Skeletal muscle tissue (tissue), 3 donors: ENCODE measurements at regions not wholly inside any gene's neighbourhood (a gene's known extent, or its start where the extent isn't known, plus 50 kb on each side); places are given as distances from the start of the nearest gene placed in this dataset.
"Not testable (repeated sequence)": the region's sequence is repeated elsewhere in the genome, so short reads cannot be mapped to it uniquely, and the experiment has no call there.

Experiments
- H3K27ac ChIP-seq: one replicate; pipeline ENCODE4 v1.7.0; 2013; ENCODE audit warnings: mild to moderate bottlenecking, low read depth, low read length, inconsistent platforms
- H3K27me3 ChIP-seq, 3 donors: one replicate each; pipeline ENCODE4 v1.7.0; 2013; ENCODE audit warnings: low read length in 3 of 3; ENCODE audit not compliant: control insufficient read depth in 3 of 3, insufficient read depth in 3 of 3
- H3K36me3 ChIP-seq, 3 donors: one replicate each; pipeline ENCODE4 v1.7.0; 2013; ENCODE audit warnings: low read length in 3 of 3; ENCODE audit not compliant: control insufficient read depth in 3 of 3, insufficient read depth in 3 of 3
- H3K4me1 ChIP-seq, 3 donors: one replicate each; pipeline ENCODE4 v1.7.0; 2013; ENCODE audit warnings: low read length in 3 of 3, mild to moderate bottlenecking in 3 of 3; ENCODE audit not compliant: control insufficient read depth in 3 of 3, insufficient read depth in 3 of 3
- H3K4me3 ChIP-seq, 3 donors: one replicate each; pipeline ENCODE4 v1.7.0; 2013; ENCODE audit warnings: low read length in 3 of 3
- H3K9ac ChIP-seq, 3 donors: one replicate each; pipeline ENCODE4 v1.7.0; 2013; ENCODE audit warnings: low read length in 3 of 3, mild to moderate bottlenecking in 3 of 3, moderate library complexity in 2 of 3, low read depth in 1 of 3
- H3K9me3 ChIP-seq, 3 donors: one replicate each; pipeline ENCODE4 v1.7.0; 2013; ENCODE audit warnings: low read length in 3 of 3; ENCODE audit not compliant: control insufficient read depth in 3 of 3
- donor health status: Osteomylitis.

DNA sequence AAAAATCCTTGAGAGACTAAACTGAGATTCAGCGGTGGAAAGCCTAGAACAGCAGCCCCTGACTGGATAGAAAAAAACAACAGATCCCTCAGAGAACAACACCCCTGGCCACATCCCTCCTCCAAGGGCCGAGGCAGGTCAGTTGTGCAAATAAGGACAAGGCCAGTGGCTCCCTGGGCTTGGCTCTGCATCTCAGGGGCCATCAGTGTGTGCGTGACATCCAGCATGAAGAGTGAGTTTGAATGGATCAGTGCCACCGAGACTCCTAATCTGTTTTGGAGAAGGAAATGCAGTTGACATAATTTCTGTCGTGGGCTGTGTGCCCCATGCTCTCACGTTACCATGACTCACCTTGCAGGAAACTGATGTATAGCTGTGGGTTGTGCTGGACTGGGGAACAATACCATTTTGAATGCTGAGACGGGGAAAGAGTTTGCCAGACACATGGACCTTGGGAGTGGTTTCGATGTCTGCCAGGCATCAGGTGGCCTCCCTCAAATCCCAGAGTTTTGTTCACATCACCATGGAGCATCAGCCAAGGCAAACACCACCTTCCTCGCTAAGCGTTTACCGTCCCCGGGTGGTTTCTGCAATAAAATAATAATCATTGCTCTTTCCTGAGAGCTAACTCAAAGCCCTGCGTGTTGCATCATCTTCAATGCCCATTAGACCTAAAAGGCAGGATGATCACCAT is 153.2 kb upstream of the FZD8 start:
- Histone ChIP-seq H3K27ac (no peak overlapping the region), H3K4me1 (no peaks in the 10 kb centered on the region), H3K4me3 (no peak overlapping the region)

DNA sequence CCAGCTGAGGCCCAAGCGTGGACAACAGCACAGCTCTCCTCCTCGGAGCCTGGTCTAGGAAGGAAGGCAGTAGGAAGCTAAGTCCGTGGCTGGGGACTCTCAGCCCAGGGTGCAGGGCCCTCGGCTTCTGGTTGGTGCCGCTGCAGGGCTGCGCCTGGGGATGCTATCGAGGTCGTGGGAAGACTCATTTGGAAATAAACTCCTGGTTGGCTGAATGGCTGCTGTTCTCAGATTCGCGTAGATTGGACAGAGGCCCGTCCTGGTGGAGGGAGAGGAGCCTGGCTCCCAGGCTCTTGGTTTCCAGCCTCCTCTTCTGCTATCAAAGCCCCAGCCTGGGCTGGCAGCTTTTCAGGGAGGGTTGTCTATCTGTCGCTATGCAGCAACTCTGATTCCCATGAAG is 152.6 kb upstream of the FZD8 start:
- Histone ChIP-seq H3K4me3 (no peak overlapping the region), H3K9me3 (no peaks in the 10 kb centered on the region), H3K27ac (no peak overlapping the region), H3K9ac (no peak overlapping the region), H3K36me3 (no peaks in the 10 kb centered on the region), H3K27me3 (no peaks in the 10 kb centered on the region), H3K4me1 (no peaks in the 10 kb centered on the region)

More for the DNA sequence above, 153.2 kb upstream of the FZD8 start:
- Histone ChIP-seq H3K9ac (no peak overlapping the region), H3K27me3 (no peaks in the 10 kb centered on the region), H3K36me3 (no peaks in the 10 kb centered on the region), H3K9me3 (no peaks in the 10 kb centered on the region)

DNA sequence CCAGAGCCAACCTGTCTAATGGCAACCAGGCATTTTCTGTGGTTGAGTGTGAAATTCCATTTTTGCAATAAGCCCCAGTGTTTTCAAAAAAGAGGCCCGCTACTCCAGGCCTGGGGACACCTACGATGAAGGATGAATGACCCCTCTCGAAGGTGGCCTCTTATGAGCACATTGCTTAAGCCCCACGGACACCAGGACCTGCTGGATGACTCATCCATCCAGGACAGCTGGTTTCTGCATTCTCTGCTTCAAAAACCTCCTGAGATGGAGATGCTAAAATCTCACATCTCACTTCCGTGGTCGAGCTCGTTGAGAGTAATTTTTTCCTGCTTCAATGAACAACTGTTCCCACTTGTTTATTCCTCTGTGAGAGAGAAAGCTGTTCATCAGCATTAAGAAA is 150.2 kb upstream of the FZD8 start:
- no peak overlapping the region for H3K9ac ChIP-seq
- no peaks in the 10 kb centered on the region for H3K4me1 ChIP-seq
- no peak overlapping the region for H3K27ac ChIP-seq
- no peak overlapping the region for H3K4me3 ChIP-seq
- peaks cover 0 to 2% (median 0%) of the 10 kb centered on the region in 3 donors for H3K9me3 ChIP-seq
- no peaks in the 10 kb centered on the region for H3K36me3 ChIP-seq
- H3K27me3 ChIP-seq, result no peaks in the 10 kb centered on the region

DNA sequence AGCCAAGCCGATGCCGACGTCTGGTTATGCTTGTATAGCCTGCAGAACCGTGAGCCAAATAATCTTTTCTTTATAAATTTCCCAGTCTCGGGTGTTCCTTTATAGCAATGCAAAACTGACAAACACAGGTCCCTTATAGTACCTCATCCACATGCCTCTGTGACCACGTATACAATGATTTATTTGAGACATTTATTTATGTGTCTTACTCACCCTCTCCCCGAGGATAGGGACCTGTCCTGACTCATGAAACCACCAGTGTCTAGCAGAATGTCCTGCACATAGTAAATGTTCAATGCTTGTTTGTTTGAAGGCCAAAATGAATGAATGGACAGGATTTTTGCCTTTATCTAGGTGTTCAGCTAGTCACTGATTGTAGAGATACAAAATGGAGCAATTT is 147.9 kb upstream of the FZD8 start:
- H3K27ac ChIP-seq, result no peak overlapping the region
- H3K4me1 ChIP-seq, result no peaks in the 10 kb centered on the region
- H3K9me3 ChIP-seq, result peaks cover 0 to 4% (median 0%) of the 10 kb centered on the region in 3 donors
- no peak overlapping the region for H3K9ac ChIP-seq
- H3K36me3 ChIP-seq, result no peaks in the 10 kb centered on the region
- no peaks in the 10 kb centered on the region for H3K27me3 ChIP-seq
- no peak overlapping the region for H3K4me3 ChIP-seq

DNA sequence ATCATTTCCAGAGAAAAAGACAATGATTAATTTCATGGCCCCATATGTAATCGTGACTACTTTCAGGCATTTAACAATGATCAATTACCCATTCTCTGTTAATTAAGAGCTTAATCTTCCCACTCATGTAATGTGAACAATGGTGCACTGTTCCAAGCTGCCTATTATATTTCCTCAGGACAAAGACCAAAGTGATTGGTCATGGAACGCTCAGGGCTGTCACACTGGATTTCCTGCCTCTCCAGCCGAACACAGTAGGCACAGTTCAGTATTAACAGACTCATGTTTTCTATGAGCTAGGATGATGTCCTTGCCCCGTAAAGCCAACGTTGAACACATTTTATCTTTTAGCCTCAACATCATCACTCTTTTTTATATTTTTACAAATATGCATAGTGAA is 142.7 kb upstream of the FZD8 start:
- H3K36me3 ChIP-seq, result no peaks in the 10 kb centered on the region
- H3K27me3 ChIP-seq, result no peaks in the 10 kb centered on the region
- no peaks in the 10 kb centered on the region for H3K4me1 ChIP-seq
- H3K4me3 ChIP-seq, result no peak overlapping the region
- no peak overlapping the region for H3K27ac ChIP-seq
- no peak overlapping the region for H3K9ac ChIP-seq
- peaks cover 0 to 4% (median 0%) of the 10 kb centered on the region in 3 donors for H3K9me3 ChIP-seq

DNA sequence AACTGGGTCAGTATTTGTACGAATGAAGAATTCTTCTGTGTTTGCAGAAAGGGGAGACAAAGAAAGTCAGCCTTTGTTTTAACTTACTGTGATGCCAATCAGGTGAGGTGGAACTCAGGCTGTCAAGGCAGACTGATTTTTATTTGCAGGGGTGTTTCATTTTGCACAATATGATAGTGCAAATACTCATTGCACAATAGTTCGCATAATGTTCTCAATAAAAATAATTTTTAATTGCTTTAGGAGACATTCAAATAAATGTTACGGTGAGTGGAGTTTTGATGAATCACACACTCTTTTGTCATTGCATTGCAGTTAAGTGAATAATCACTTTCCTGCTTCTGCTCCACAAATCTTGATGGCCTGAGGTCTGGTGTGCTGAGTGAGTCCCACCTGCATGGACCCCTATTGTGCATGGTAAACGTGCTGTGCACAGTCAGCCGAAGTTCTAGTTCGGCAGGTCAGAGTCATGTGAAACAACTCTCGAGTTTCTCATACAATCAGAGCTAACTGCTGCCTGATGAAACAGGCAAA is 141.3 kb upstream of the FZD8 start:
- Histone ChIP-seq H3K4me3 (no peak overlapping the region), H3K27ac (no peak overlapping the region), H3K4me1 (no peaks in the 10 kb centered on the region), H3K9me3 (peaks cover 0 to 4% (median 0%) of the 10 kb centered on the region in 3 donors), H3K9ac (no peak overlapping the region), H3K36me3 (no peaks in the 10 kb centered on the region), H3K27me3 (no peaks in the 10 kb centered on the region)

DNA sequence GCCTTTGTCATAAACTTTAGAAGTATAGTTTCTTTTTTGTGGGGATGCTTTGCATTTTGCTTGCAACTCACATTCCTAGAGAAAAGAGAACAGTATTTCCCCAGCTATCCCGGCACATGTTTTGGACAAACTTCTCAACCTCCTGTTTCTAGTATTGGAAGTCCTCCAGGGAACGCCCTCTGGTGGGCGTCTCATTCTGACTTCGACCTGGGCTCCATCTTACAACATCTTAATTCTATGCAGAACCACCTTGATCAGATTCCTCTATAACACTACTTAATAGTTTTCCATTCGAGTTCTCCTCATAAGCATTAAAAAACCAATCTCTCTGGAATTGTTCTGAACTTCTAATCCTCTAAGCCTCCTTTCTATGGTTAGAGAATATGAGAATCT is 139.5 kb upstream of the FZD8 start:
- H3K27me3 ChIP-seq, result peaks cover 0 to 3% (median 0%) of the 10 kb centered on the region in 3 donors
- H3K27ac ChIP-seq, result no peak overlapping the region
- no peak overlapping the region for H3K9ac ChIP-seq
- H3K9me3 ChIP-seq, result no peaks in the 10 kb centered on the region
- no peaks in the 10 kb centered on the region for H3K36me3 ChIP-seq
- no peak overlapping the region for H3K4me3 ChIP-seq
- no peaks in the 10 kb centered on the region for H3K4me1 ChIP-seq

DNA sequence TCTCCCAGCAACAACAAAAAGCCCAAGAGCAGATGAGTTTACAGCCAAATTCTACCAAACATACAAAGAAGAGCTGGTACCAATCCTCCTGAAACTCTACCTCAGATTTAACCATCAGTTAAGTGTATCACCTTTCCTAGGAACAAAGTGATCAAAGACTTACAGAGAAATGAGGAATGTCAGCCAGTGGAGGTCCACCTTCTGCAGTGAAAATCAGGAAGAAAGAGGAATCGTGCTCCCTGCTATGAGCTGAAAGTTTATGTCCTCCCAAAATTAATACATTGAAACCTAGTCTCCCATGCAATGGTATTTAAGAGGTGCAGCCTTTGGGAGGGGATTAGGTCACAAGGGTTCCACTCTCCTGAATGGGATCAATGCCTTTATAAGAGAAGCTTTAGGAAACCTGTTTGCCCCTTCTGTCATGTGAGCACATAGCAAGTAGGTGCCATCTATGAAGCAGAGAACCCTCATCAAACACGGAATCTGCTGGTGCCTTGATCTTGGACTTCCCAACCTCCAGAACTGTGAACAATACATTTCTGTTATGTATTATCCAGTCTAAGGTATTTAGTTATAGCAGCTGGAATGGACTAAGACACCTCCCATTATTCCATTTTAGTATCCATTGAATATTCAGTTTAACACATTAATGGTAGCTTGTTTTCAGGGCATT is 139.0 kb upstream of the FZD8 start:
- Histone ChIP-seq H3K27me3 (peaks cover 0 to 3% (median 0%) of the 10 kb centered on the region in 3 donors), H3K9me3 (no peaks in the 10 kb centered on the region), H3K9ac (no peak overlapping the region), H3K4me1 (no peaks in the 10 kb centered on the region), H3K27ac (no peak overlapping the region), H3K36me3 (no peaks in the 10 kb centered on the region), H3K4me3 (no peak overlapping the region)

DNA sequence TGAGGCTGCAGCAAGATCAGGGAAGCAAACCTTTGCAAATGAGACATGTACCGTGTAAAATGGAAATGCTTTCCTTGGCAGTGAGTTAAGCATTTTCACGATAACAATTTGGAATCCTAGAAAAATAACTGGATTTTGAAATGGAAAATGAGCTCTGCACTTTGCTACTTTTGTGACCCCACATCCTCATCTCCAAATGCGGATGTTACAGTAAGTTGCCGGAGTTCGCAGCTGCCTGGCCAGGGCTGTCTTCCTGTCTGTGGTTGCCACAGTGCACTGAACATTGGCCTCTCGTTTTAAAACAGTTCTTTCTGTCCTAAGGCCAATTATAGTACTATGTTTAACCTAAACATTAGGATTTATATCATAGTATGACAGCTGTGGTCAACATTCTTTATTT is 136.2 kb upstream of the FZD8 start:
- Histone ChIP-seq H3K36me3 (no peaks in the 10 kb centered on the region), H3K27ac (no peak overlapping the region), H3K9me3 (no peaks in the 10 kb centered on the region), H3K27me3 (peaks cover 0 to 3% (median 0%) of the 10 kb centered on the region in 3 donors), H3K4me1 (no peaks in the 10 kb centered on the region), H3K4me3 (no peak overlapping the region), H3K9ac (no peak overlapping the region)

DNA sequence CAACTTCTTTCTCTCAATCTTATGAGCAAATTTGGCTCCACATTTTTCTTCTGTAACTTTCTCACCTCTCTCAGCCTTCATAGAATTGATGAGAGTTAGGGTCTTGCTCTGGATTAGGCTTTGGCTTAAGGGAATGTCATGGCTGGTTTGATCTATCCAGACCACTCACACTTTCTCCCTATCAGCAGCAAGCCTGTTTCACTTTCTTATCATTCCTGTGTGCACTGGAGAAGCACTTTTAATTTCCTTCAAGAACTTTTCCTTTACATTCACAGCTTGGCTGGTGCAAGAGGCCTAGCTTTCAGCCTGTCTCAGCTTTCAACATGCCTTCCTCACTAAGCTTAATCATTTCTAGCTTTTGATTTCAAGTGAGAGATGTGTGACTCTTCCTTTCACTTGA is 134.5 kb upstream of the FZD8 start:
- not testable (repeated sequence) for H3K9me3 ChIP-seq, H3K36me3 ChIP-seq, H3K4me1 ChIP-seq, H3K27me3 ChIP-seq, H3K4me3 ChIP-seq, H3K27ac ChIP-seq, H3K9ac ChIP-seq
